ENCODE measurements at regions not wholly inside any gene's neighbourhood (a gene's known extent, or its start where the extent isn't known, plus 50 kb on each side); places are given as distances from the start of the nearest gene placed in this dataset.

DNA sequence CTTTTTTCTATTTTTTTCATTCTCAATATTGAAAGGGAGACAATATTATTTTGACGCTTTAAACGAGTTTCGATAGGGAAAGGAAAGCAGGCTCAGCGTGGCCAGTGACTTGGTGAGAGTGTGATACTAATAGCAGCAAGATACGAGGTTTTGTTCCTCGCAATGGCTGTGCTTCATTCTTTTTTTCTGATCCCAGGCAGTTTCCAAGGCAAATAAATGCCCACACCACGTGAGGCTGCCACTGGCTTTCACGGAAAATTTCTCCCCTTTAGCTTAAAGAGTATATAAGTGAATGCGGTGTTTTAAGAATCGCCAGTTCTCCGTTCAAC is 196.4 kb upstream of the ZNF184 start:
- TF ChIP-seq EGR1 (IDR thresholded peaks at IDR 0.05; ENCODE audit: low read depth in 2 of 2) = no peak
- TF ChIP-seq, protein P1, sequence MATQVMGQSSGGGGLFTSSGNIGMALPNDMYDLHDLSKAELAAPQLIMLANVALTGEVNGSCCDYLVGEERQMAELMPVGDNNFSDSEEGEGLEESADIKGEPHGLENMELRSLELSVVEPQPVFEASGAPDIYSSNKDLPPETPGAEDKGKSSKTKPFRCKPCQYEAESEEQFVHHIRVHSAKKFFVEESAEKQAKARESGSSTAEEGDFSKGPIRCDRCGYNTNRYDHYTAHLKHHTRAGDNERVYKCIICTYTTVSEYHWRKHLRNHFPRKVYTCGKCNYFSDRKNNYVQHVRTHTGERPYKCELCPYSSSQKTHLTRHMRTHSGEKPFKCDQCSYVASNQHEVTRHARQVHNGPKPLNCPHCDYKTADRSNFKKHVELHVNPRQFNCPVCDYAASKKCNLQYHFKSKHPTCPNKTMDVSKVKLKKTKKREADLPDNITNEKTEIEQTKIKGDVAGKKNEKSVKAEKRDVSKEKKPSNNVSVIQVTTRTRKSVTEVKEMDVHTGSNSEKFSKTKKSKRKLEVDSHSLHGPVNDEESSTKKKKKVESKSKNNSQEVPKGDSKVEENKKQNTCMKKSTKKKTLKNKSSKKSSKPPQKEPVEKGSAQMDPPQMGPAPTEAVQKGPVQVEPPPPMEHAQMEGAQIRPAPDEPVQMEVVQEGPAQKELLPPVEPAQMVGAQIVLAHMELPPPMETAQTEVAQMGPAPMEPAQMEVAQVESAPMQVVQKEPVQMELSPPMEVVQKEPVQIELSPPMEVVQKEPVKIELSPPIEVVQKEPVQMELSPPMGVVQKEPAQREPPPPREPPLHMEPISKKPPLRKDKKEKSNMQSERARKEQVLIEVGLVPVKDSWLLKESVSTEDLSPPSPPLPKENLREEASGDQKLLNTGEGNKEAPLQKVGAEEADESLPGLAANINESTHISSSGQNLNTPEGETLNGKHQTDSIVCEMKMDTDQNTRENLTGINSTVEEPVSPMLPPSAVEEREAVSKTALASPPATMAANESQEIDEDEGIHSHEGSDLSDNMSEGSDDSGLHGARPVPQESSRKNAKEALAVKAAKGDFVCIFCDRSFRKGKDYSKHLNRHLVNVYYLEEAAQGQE (IDR thresholded peaks at IDR 0.05) = no peak
- no peak for TF ChIP-seq GABPA (IDR thresholded peaks at IDR 0.05 in 1 of 2, conservative IDR thresholded peaks at IDR 0.05 in 1 of 2)
- TF ChIP-seq, protein P2, sequence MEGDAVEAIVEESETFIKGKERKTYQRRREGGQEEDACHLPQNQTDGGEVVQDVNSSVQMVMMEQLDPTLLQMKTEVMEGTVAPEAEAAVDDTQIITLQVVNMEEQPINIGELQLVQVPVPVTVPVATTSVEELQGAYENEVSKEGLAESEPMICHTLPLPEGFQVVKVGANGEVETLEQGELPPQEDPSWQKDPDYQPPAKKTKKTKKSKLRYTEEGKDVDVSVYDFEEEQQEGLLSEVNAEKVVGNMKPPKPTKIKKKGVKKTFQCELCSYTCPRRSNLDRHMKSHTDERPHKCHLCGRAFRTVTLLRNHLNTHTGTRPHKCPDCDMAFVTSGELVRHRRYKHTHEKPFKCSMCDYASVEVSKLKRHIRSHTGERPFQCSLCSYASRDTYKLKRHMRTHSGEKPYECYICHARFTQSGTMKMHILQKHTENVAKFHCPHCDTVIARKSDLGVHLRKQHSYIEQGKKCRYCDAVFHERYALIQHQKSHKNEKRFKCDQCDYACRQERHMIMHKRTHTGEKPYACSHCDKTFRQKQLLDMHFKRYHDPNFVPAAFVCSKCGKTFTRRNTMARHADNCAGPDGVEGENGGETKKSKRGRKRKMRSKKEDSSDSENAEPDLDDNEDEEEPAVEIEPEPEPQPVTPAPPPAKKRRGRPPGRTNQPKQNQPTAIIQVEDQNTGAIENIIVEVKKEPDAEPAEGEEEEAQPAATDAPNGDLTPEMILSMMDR (IDR thresholded peaks at IDR 0.05; ENCODE audit: low read depth, low read length, missing input control) = no peak
- no peak for TF ChIP-seq JUND (IDR thresholded peaks at IDR 0.05)
- no peak for TF ChIP-seq SP1 (IDR thresholded peaks at IDR 0.05)
